Endodermal cell (in vitro differentiated cells): ENCODE measurements at regions not wholly inside any gene's neighbourhood (a gene's known extent, or its start where the extent isn't known, plus 50 kb on each side); places are given as distances from the start of the nearest gene placed in this dataset.

Source experiments
- DNase-seq: peaks from one replicate; pipeline ENCODE4 v3.0.0-alpha.2; 2017
- H3K27ac ChIP-seq: 2 replicates; pipeline ENCODE4 v1.5.1; 2013; ENCODE audit warnings: mild to moderate bottlenecking, low read depth, low read length, moderate library complexity
- H3K27me3 ChIP-seq: 2 replicates; pipeline ENCODE4 v1.6.1; 2013; ENCODE audit warnings: mild to moderate bottlenecking, low read length, moderate library complexity; ENCODE audit not compliant: insufficient read depth, control insufficient read depth, poor library complexity, severe bottlenecking
- H3K36me3 ChIP-seq: 2 replicates; pipeline ENCODE4 v1.7.0; 2013; ENCODE audit warnings: mild to moderate bottlenecking, low read length, moderate library complexity; ENCODE audit not compliant: control insufficient read depth, insufficient read depth
- H3K4me1 ChIP-seq: one replicate; pipeline ENCODE4 v1.7.0; 2013; ENCODE audit warnings: low read length; ENCODE audit not compliant: control insufficient read depth, insufficient read depth
- H3K4me3 ChIP-seq: 2 replicates; pipeline ENCODE4 v1.5.1; 2013; ENCODE audit warnings: mild to moderate bottlenecking, low read length, moderate library complexity
- H3K9ac ChIP-seq: 2 replicates; pipeline ENCODE4 v1.6.1; 2013; ENCODE audit warnings: mild to moderate bottlenecking, low read length, moderate library complexity; ENCODE audit not compliant: poor library complexity, severe bottlenecking; ENCODE audit errors: extremely low read depth
- H3K9me3 ChIP-seq: 2 replicates; pipeline ENCODE4 v1.6.1; 2013; ENCODE audit warnings: mild to moderate bottlenecking, low read length, moderate library complexity; ENCODE audit not compliant: control insufficient read depth
- H3K27ac Mint-ChIP-seq: 2 replicates; pipeline ENCODE4 v1.8.0; 2020; ENCODE audit warnings: mixed read lengths
- H3K27me3 Mint-ChIP-seq: 2 replicates; pipeline ENCODE4 v1.8.0; 2021; ENCODE audit warnings: mild to moderate bottlenecking, mixed read lengths; ENCODE audit not compliant: insufficient read depth
- H3K36me3 Mint-ChIP-seq: 2 replicates; pipeline ENCODE4 v1.8.0; 2020; ENCODE audit warnings: low read depth, mixed read lengths
- H3K4me1 Mint-ChIP-seq: 2 replicates; pipeline ENCODE4 v1.8.0; 2020; ENCODE audit warnings: mixed read lengths
- H3K4me3 Mint-ChIP-seq: 2 replicates; pipeline ENCODE4 v1.8.0; 2020; ENCODE audit warnings: mild to moderate bottlenecking, moderate library complexity, mixed read lengths
- H3K9me3 Mint-ChIP-seq: 2 replicates; pipeline ENCODE4 v1.8.0; 2020; ENCODE audit warnings: mild to moderate bottlenecking, mixed read lengths
- WGBS, 2 experiments: methylation state at CpG; one replicate each; pipeline versions ENCODE4 v1.1.5 to v1.1.7; 2013; ENCODE audit warnings: missing lambda C conversion rate in 2 of 2, mixed read lengths in 1 of 2; ENCODE audit not compliant: insufficient coverage in 1 of 2, insufficient read length in 1 of 2; 5-methylcytosine and 5-hydroxymethylcytosine counted together
- TF ChIP-seq, protein P1 (sequence below): fragments of 200-600 bp; sonication (generic); conservative IDR thresholded peaks from 2 replicates; pipeline ENCODE4 v1.5.0; 2021; ENCODE audit warnings: antibody characterized with exemption, mild to moderate bottlenecking

DNA sequence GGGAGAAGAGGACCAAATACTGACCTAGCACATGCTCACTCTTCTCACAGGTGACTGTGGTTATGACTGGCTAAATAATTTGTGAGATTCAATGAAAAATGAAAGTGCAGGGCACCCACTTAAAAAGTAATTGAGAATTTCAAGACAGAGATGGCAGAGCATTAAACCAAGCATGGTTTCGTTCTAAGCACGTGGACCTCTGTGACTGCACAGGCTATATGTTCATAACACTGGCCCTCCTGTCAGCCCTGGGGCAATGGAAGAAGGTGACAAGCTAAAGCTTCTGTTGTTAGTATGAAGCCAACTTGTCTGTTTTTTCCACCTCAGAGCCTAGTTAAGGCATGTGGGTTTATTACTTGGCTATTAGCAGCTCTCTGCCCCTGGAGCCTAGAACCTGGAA is 130.9 kb downstream of the FASLG start:
- Histone ChIP-seq H3K4me3 (no peak overlapping the region), H3K9ac (no peak overlapping the region), H3K36me3 (no peaks in the 10 kb centered on the region), H3K27ac (no peak overlapping the region), H3K27me3 (no peaks in the 10 kb centered on the region), H3K4me1 (no peaks in the 10 kb centered on the region), H3K9me3 (no peaks in the 10 kb centered on the region)
- peaks cover 1% of the 10 kb centered on the region for H3K4me1 Mint-ChIP-seq
- H3K9me3 Mint-ChIP-seq: no peaks in the 10 kb centered on the region
- TF ChIP-seq, protein P1, sequence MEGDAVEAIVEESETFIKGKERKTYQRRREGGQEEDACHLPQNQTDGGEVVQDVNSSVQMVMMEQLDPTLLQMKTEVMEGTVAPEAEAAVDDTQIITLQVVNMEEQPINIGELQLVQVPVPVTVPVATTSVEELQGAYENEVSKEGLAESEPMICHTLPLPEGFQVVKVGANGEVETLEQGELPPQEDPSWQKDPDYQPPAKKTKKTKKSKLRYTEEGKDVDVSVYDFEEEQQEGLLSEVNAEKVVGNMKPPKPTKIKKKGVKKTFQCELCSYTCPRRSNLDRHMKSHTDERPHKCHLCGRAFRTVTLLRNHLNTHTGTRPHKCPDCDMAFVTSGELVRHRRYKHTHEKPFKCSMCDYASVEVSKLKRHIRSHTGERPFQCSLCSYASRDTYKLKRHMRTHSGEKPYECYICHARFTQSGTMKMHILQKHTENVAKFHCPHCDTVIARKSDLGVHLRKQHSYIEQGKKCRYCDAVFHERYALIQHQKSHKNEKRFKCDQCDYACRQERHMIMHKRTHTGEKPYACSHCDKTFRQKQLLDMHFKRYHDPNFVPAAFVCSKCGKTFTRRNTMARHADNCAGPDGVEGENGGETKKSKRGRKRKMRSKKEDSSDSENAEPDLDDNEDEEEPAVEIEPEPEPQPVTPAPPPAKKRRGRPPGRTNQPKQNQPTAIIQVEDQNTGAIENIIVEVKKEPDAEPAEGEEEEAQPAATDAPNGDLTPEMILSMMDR: no peak
- 92 to 100% methylated on average over 2 of the region's 2 CpGs for WGBS, 2 experiments
- no peaks in the 10 kb centered on the region for H3K27me3 Mint-ChIP-seq
- H3K4me3 Mint-ChIP-seq: no peak overlapping the region
- no peaks in the 10 kb centered on the region for H3K36me3 Mint-ChIP-seq
- H3K27ac Mint-ChIP-seq: no peak overlapping the region
- no peak for DNase-seq

DNA sequence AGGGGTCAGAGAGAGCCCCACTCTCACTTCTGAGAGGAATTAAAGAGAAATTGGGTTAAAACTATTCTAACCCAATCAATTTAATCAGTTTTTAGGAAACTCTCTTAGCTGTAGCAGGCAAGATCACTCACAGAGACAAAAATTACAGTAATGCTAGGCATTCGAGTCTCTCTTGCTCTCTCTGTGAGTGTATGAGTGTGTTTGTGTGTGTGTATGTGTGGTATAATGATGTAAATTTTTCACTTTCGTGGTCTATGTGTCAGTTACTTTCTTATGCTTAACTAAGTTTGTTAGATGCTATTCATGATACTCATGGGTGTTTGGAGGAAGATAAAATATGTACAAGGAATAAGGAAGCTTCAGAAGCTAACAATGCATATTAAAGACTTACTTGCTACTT is 131.3 kb downstream of the FASLG start:
- no peaks in the 10 kb centered on the region for H3K9me3 ChIP-seq
- TF ChIP-seq, protein P1: no peak
- H3K36me3 Mint-ChIP-seq: no peaks in the 10 kb centered on the region
- H3K27ac Mint-ChIP-seq: no peak overlapping the region
- H3K27me3 ChIP-seq: no peaks in the 10 kb centered on the region
- no peak overlapping the region for H3K4me3 ChIP-seq
- H3K9ac ChIP-seq: no peak overlapping the region
- no peaks in the 10 kb centered on the region for H3K27me3 Mint-ChIP-seq
- DNase-seq: no peak
- no peaks in the 10 kb centered on the region for H3K9me3 Mint-ChIP-seq
- H3K4me3 Mint-ChIP-seq: no peak overlapping the region
- H3K4me1 ChIP-seq: no peaks in the 10 kb centered on the region
- peaks cover 1% of the 10 kb centered on the region for H3K4me1 Mint-ChIP-seq
- WGBS, 2 experiments: 74% methylated on average over 2 of the region's 2 CpGs; no CpG with 5 or more reads in 1 of the 2 experiments
- H3K27ac ChIP-seq: no peak overlapping the region
- H3K36me3 ChIP-seq: no peaks in the 10 kb centered on the region

DNA sequence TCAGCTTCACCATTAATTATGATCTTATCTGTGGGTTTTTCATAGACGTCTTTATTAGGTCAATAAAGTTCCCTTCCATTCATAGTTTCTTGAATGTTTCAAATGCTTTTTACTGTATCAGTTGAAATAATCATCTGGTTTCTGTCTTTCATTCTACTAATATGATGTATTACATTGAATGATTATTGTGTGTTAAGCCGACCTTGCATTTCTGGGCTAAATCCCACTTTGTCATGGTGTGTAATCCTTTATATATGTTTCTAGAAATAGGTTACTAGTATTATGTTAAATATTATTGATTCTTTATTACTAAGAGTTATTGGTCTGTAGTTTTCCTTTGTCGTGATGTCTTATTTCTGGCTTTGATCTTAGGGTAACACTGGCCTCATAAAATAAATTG is 134.9 kb downstream of the FASLG start:
- Mint-ChIP-seq H3K4me3 (no peak overlapping the region), H3K36me3 (no peaks in the 10 kb centered on the region), H3K9me3 (peaks cover 9% of the 10 kb centered on the region), H3K4me1 (no peaks in the 10 kb centered on the region), H3K27ac (no peak overlapping the region), H3K27me3 (no peaks in the 10 kb centered on the region)
- no peak overlapping the region for H3K9ac ChIP-seq
- peaks cover 5% of the 10 kb centered on the region for H3K9me3 ChIP-seq
- TF ChIP-seq, protein P1: no peak
- no peak for DNase-seq
- H3K36me3 ChIP-seq: no peaks in the 10 kb centered on the region
- H3K4me3 ChIP-seq: no peak overlapping the region
- no peaks in the 10 kb centered on the region for H3K27me3 ChIP-seq
- 94% methylated on average over 2 of the region's 3 CpGs; no CpG with 5 or more reads in 1 of the 2 experiments for WGBS, 2 experiments
- H3K27ac ChIP-seq: no peak overlapping the region
- no peaks in the 10 kb centered on the region for H3K4me1 ChIP-seq
